Loucy (cell line): ENCODE measurements at regions not wholly inside any gene's neighbourhood (a gene's known extent, or its start where the extent isn't known, plus 50 kb on each side); places are given as distances from the start of the nearest gene placed in this dataset.

Experiments used
- H2AFZ ChIP-seq: fragments of 200-600 bp; sonication (generic); 2 replicates; pipeline ENCODE4 v1.6.0; 2016; ENCODE audit warnings: antibody characterized with exemption, mild to moderate bottlenecking, low read length, moderate library complexity
- H3F3A ChIP-seq: fragments of 200-600 bp; 2 replicates; pipeline ENCODE4 v1.6.0; 2016; ENCODE audit warnings: antibody characterized with exemption, low read depth, mild to moderate bottlenecking
- H3K27me3 ChIP-seq: fragments of 200-600 bp; sonication (generic); 2 replicates; pipeline ENCODE4 v1.6.1; 2014; ENCODE audit warnings: low read length, mild to moderate bottlenecking; ENCODE audit not compliant: insufficient read depth, poor library complexity, severe bottlenecking
- H3K36me3 ChIP-seq: fragments of 200-600 bp; sonication (generic); 2 replicates; pipeline ENCODE4 v1.6.1; 2016; ENCODE audit warnings: low read length; ENCODE audit not compliant: insufficient read depth
- H3K4me1 ChIP-seq: fragments of 200-600 bp; sonication (generic); 2 replicates; pipeline ENCODE4 v1.5.1; 2014; ENCODE audit warnings: low read length, mild to moderate bottlenecking; ENCODE audit not compliant: insufficient read depth, poor library complexity, severe bottlenecking
- H3K4me2 ChIP-seq: fragments of 200-600 bp; sonication (generic); 2 replicates; pipeline ENCODE4 v1.6.0; 2014; ENCODE audit warnings: antibody characterized with exemption, low read length, low read depth, mild to moderate bottlenecking; ENCODE audit not compliant: poor library complexity, severe bottlenecking
- H3K4me3 ChIP-seq: fragments of 200-600 bp; sonication (generic); 2 replicates; pipeline ENCODE4 v1.5.1; 2014; ENCODE audit warnings: low read length, mild to moderate bottlenecking, mixed read lengths; ENCODE audit not compliant: poor library complexity, severe bottlenecking
- H3K79me2 ChIP-seq: fragments of 200-600 bp; sonication (generic); 2 replicates; pipeline ENCODE4 v1.6.1; 2014; ENCODE audit warnings: low read length; ENCODE audit not compliant: insufficient read depth
- H3K9ac ChIP-seq: fragments of 200-600 bp; sonication (generic); 2 replicates; pipeline ENCODE4 v1.6.0; 2014; ENCODE audit warnings: mild to moderate bottlenecking, low read depth, low read length, moderate library complexity; ENCODE audit not compliant: poor library complexity, severe bottlenecking
- H3K9me2 ChIP-seq: fragments of 200-600 bp; sonication (generic); replicated peaks from 2 replicates; pipeline ENCODE4 v1.6.1; 2016; ENCODE audit warnings: low read depth, low read length, mixed read lengths
- H3K9me3 ChIP-seq: fragments of 200-600 bp; sonication (generic); 2 replicates; pipeline ENCODE4 v1.6.1; 2014; ENCODE audit warnings: mild to moderate bottlenecking, antibody characterized with exemption, low read length, low read depth; ENCODE audit not compliant: insufficient read depth
- H4K20me1 ChIP-seq: fragments of 200-600 bp; sonication (generic); 2 replicates; pipeline ENCODE4 v1.6.0; 2014; ENCODE audit warnings: antibody characterized with exemption, low read length, mild to moderate bottlenecking; ENCODE audit not compliant: insufficient read depth, poor library complexity, severe bottlenecking
- CTCF ChIP-seq: fragments of 200-600 bp; sonication (generic); conservative IDR thresholded peaks from 2 replicates; pipeline ENCODE4 v1.5.1; 2014; ENCODE audit warnings: mild to moderate bottlenecking, antibody characterized with exemption, low read length
- EZH2phosphoT487 ChIP-seq: fragments of 200-600 bp; IDR thresholded peaks from 2 replicates; pipeline ENCODE4 v1.6.1; 2018; ENCODE audit warnings: antibody characterized with exemption, mild to moderate bottlenecking, moderate library complexity, borderline replicate concordance

- Histone ChIP-seq H3K4me2 (no peak overlapping the region), H3K27me3 (no peaks in the 10 kb centered on the region), H4K20me1 (no peaks in the 10 kb centered on the region), H3K4me3 (no peak overlapping the region), H3K36me3 (no peaks in the 10 kb centered on the region), H3K9me3 (no peaks in the 10 kb centered on the region), H3K9me2 (no peaks in the 10 kb centered on the region), H2AFZ (no peak overlapping the region), H3K79me2 (no peaks in the 10 kb centered on the region), H3K4me1 (no peaks in the 10 kb centered on the region), H3K9ac (no peak overlapping the region), H3F3A (no peaks in the 10 kb centered on the region)
- TF ChIP-seq EZH2phosphoT487 (no peak), CTCF (no peak)
Measured at GRCh38 chr1:190022709-190023108, 455.0 kb downstream of the BRINP3 start.

- H3K9ac ChIP-seq: no peak overlapping the region
- H3K36me3 ChIP-seq: no peaks in the 10 kb centered on the region
- no peak overlapping the region for H3K4me3 ChIP-seq
- no peaks in the 10 kb centered on the region for H3K27me3 ChIP-seq
- H3K79me2 ChIP-seq: no peaks in the 10 kb centered on the region
- no peaks in the 10 kb centered on the region for H3K4me1 ChIP-seq
- no peaks in the 10 kb centered on the region for H4K20me1 ChIP-seq
- TF ChIP-seq EZH2phosphoT487: no peak
- TF ChIP-seq CTCF: no peak
- no peak overlapping the region for H3K4me2 ChIP-seq
- no peak overlapping the region for H2AFZ ChIP-seq
- no peaks in the 10 kb centered on the region for H3K9me2 ChIP-seq
- H3K9me3 ChIP-seq: no peaks in the 10 kb centered on the region
- no peaks in the 10 kb centered on the region for H3F3A ChIP-seq
Measured at GRCh38 chr1:190029441-190029840, 448.2 kb downstream of the BRINP3 start.

DNA sequence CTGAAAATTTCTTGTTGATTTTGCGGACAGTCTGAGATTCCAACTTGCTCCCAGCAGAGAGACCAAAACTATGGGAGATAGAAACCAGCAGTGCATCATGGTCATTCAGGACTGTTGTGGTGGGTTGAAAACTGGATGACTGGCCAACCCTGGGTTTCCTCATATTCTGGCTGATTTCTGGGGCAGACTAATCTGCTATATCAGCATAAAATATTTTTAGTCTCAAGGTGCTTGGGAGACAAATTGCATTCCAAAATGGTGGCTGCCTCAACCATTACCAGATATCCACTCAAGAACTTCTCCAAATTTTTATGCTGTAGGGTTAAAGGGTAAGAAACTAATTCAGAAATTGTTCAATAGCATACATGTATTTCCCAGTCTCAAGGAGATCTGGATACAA lies 434.0 kb downstream of the BRINP3 start:
- Histone ChIP-seq H2AFZ (no peak overlapping the region), H3K79me2 (no peaks in the 10 kb centered on the region), H3K4me2 (no peak overlapping the region), H4K20me1 (no peaks in the 10 kb centered on the region), H3K27me3 (no peaks in the 10 kb centered on the region), H3F3A (no peaks in the 10 kb centered on the region), H3K9me3 (no peaks in the 10 kb centered on the region), H3K36me3 (no peaks in the 10 kb centered on the region), H3K9me2 (no peaks in the 10 kb centered on the region), H3K4me1 (no peaks in the 10 kb centered on the region), H3K4me3 (no peak overlapping the region), H3K9ac (no peak overlapping the region)
- no peak for TF ChIP-seq CTCF
- TF ChIP-seq EZH2phosphoT487: no peak
